Small intestine (tissue), 7 donors: ENCODE measurements at regions not wholly inside any gene's neighbourhood (a gene's known extent, or its start where the extent isn't known, plus 50 kb on each side); places are given as distances from the start of the nearest gene placed in this dataset.

Experiments used
- DNase-seq, 2 donors: peaks; one replicate each; pipeline versions ENCODE4 v3.0.0 to v3.0.0-alpha.2; 2013
- FAIRE-seq: peaks from 2 replicates; lab custom pipeline; 2012; peaks lifted over from hg19 to GRCh38; lab: Jason Lieb, UNC
- H3K27ac ChIP-seq, 3 donors: one replicate each; pipeline ENCODE4 v1.5.1; 2013; ENCODE audit warnings: low read length in 2 of 3, mild to moderate bottlenecking in 2 of 3, control low read depth in 1 of 3, inconsistent platforms in 1 of 3, low read depth in 1 of 3, moderate library complexity in 1 of 3
- H3K27me3 ChIP-seq, 3 donors: one replicate each; pipeline ENCODE4 v1.6.1; 2013; ENCODE audit warnings: low read length in 3 of 3, inconsistent platforms in 1 of 3; ENCODE audit not compliant: control insufficient read depth in 3 of 3, insufficient read depth in 3 of 3
- H3K36me3 ChIP-seq, 3 donors: one replicate each; pipeline ENCODE4 v1.6.1; 2013; ENCODE audit warnings: low read length in 3 of 3, inconsistent platforms in 1 of 3, low read depth in 1 of 3, mild to moderate bottlenecking in 1 of 3, moderate library complexity in 1 of 3; ENCODE audit not compliant: control insufficient read depth in 3 of 3, insufficient read depth in 2 of 3
- H3K4me1 ChIP-seq, 3 donors: one replicate each; pipeline ENCODE4 v1.6.1; 2013; ENCODE audit warnings: low read length in 2 of 3, inconsistent platforms in 1 of 3, low read depth in 1 of 3, mild to moderate bottlenecking in 1 of 3, moderate library complexity in 1 of 3; ENCODE audit not compliant: control insufficient read depth in 3 of 3, insufficient read depth in 2 of 3
- H3K4me3 ChIP-seq, 3 donors: one replicate each; pipeline ENCODE4 v1.5.1; 2013; ENCODE audit warnings: low read length in 3 of 3, control low read depth in 1 of 3, inconsistent platforms in 1 of 3, low read depth in 1 of 3, mild to moderate bottlenecking in 1 of 3, moderate library complexity in 1 of 3
- H3K9me3 ChIP-seq, 2 donors: one replicate each; pipeline ENCODE4 v1.6.1; 2013; ENCODE audit warnings: low read depth in 1 of 2, low read length in 1 of 2; ENCODE audit not compliant: control insufficient read depth in 2 of 2, insufficient read depth in 1 of 2
- WGBS, 3 donors: extraction: QIAGEN DNeasy Blood & Tissue Kit; methylation state at CpG; one replicate each; pipeline ENCODE4 v1.1.7; 2013; 5-methylcytosine and 5-hydroxymethylcytosine counted together
- donor health status: healthy with polysubstance abuse.
- donor health status: control.
- donor health status: control.
- donor health status: Bipolar disorder and iron deficiency.
- donor health status: healthy.

GRCh38 chr7:42400961-42401360, 164.0 kb upstream of the GLI3 start:
- no peak overlapping the region for H3K4me3 ChIP-seq
- FAIRE-seq (no peak), DNase-seq (no peak)
- no peaks in the 10 kb centered on the region for H3K36me3 ChIP-seq
- H3K27ac ChIP-seq: no peak overlapping the region
- no peaks in the 10 kb centered on the region for H3K9me3 ChIP-seq
- 80 to 86% (median 82%) methylated on average over 7 of the region's 7 CpGs for WGBS, 3 donors
- H3K27me3 ChIP-seq: no peaks in the 10 kb centered on the region
- no peaks in the 10 kb centered on the region for H3K4me1 ChIP-seq

GRCh38 chr7:42400211-42400772, 163.3 kb upstream of the GLI3 start:
- no peaks in the 10 kb centered on the region for H3K9me3 ChIP-seq
- 59 to 73% (median 60%) methylated on average over 4 of the region's 4 CpGs for WGBS, 3 donors
- no peak overlapping the region for H3K4me3 ChIP-seq
- DNase-seq (no peak), FAIRE-seq (no peak)
- H3K27me3 ChIP-seq: no peaks in the 10 kb centered on the region
- no peak overlapping the region for H3K27ac ChIP-seq
- H3K36me3 ChIP-seq: no peaks in the 10 kb centered on the region
- no peaks in the 10 kb centered on the region for H3K4me1 ChIP-seq

- Histone ChIP-seq H3K4me3 (no peak overlapping the region), H3K36me3 (no peaks in the 10 kb centered on the region), H3K9me3 (no peaks in the 10 kb centered on the region), H3K27ac (no peak overlapping the region), H3K27me3 (no peaks in the 10 kb centered on the region), H3K4me1 (no peaks in the 10 kb centered on the region)
- FAIRE-seq: no peak
- DNase-seq: no peak
Measured at GRCh38 chr7:42395607-42396006, 158.6 kb upstream of the GLI3 start.

GRCh38 chr7:42392826-42393225, 155.8 kb upstream of the GLI3 start:
- 88 to 93% (median 91%) methylated on average over 3 of the region's 3 CpGs for WGBS, 3 donors
- Histone ChIP-seq H3K27me3 (no peaks in the 10 kb centered on the region), H3K36me3 (no peaks in the 10 kb centered on the region), H3K4me1 (no peaks in the 10 kb centered on the region), H3K27ac (no peak overlapping the region), H3K9me3 (no peaks in the 10 kb centered on the region), H3K4me3 (no peak overlapping the region)
- no peak for DNase-seq
- FAIRE-seq: no peak

- no peak overlapping the region for H3K4me3 ChIP-seq
- no peaks in the 10 kb centered on the region for H3K4me1 ChIP-seq
- DNase-seq (no peak), FAIRE-seq (no peak)
- H3K9me3 ChIP-seq: no peaks in the 10 kb centered on the region
- no peaks in the 10 kb centered on the region for H3K27me3 ChIP-seq
- no peaks in the 10 kb centered on the region for H3K36me3 ChIP-seq
- no peak overlapping the region for H3K27ac ChIP-seq
- WGBS, 3 donors: 53 to 69% (median 53%) methylated on average over 1 of the region's 1 CpG
Measured at GRCh38 chr7:42389697-42390096, 152.7 kb upstream of the GLI3 start.

GRCh38 chr7:42385912-42386311, 148.9 kb upstream of the GLI3 start:
- DNase-seq: no peak
- no peak overlapping the region for H3K4me3 ChIP-seq
- H3K27ac ChIP-seq: no peak overlapping the region
- no peaks in the 10 kb centered on the region for H3K36me3 ChIP-seq
- 85 to 93% (median 86%) methylated on average over 3 of the region's 3 CpGs for WGBS, 3 donors
- no peak for FAIRE-seq
- H3K4me1 ChIP-seq: no peaks in the 10 kb centered on the region
- no peaks in the 10 kb centered on the region for H3K9me3 ChIP-seq
- no peaks in the 10 kb centered on the region for H3K27me3 ChIP-seq

- FAIRE-seq (no peak), DNase-seq (no peak)
- whole genome bisulfite sequencing, 3 donors: 58 to 71% (median 64%) methylated on average over 1 of the region's 1 CpG
- Histone ChIP-seq H3K27me3 (no peaks in the 10 kb centered on the region), H3K9me3 (no peaks in the 10 kb centered on the region), H3K4me3 (no peak overlapping the region), H3K36me3 (no peaks in the 10 kb centered on the region), H3K27ac (no peak overlapping the region), H3K4me1 (no peaks in the 10 kb centered on the region)
Measured at GRCh38 chr7:42381161-42381560, 144.2 kb upstream of the GLI3 start.

- 62 to 80% (median 77%) methylated on average over 1 of the region's 1 CpG for WGBS, 3 donors
- FAIRE-seq (no peak), DNase-seq (no peak)
- no peaks in the 10 kb centered on the region for H3K9me3 ChIP-seq
- no peaks in the 10 kb centered on the region for H3K36me3 ChIP-seq
- H3K27me3 ChIP-seq: no peaks in the 10 kb centered on the region
- no peaks in the 10 kb centered on the region for H3K4me1 ChIP-seq
- no peak overlapping the region for H3K4me3 ChIP-seq
- H3K27ac ChIP-seq: no peak overlapping the region
Measured at GRCh38 chr7:42380401-42380800, 143.4 kb upstream of the GLI3 start.

GRCh38 chr7:42378149-42378548, 141.1 kb upstream of the GLI3 start:
- Histone ChIP-seq H3K4me3 (no peak overlapping the region), H3K36me3 (no peaks in the 10 kb centered on the region), H3K27ac (no peak overlapping the region), H3K4me1 (no peaks in the 10 kb centered on the region), H3K27me3 (no peaks in the 10 kb centered on the region), H3K9me3 (no peaks in the 10 kb centered on the region)
- WGBS, 3 donors: 74 to 86% (median 83%) methylated on average over 3 of the region's 3 CpGs
- FAIRE-seq: no peak
- no peak for DNase-seq
